Endometrium (tissue), 2 donors: ENCODE measurements at regions not wholly inside any gene's neighbourhood (a gene's known extent, or its start where the extent isn't known, plus 50 kb on each side); places are given as distances from the start of the nearest gene placed in this dataset.

Source experiments
- FAIRE-seq: peaks from 2 replicates; lab custom pipeline; 2012; peaks lifted over from hg19 to GRCh38; lab: Jason Lieb, UNC
- donor health status: control.
- donor health status: control.

GRCh38 chr3:64311424-64312061 lies 86.3 kb upstream of the PRICKLE2 start:
- no peak for FAIRE-seq

DNA sequence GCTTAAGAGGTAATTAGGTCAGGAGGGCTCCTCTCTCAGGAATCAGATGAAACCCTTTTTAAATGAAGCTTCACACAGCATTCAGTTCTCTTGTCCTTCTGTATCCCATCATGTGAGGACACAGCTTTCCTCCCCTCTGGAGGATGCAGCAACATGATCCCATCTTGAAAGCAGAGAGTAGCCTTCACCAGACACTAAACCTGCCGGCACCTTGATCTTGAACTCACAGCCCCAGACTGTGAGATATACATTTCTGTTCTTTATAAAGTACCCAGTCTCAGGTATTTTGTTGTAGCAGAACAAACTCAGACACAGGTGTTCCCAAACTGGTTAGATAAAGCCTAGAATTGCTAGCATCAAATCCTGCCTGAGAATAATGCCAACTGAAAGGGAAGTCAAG lies 83.7 kb upstream of the PRICKLE2 start:
- no peak for FAIRE-seq

DNA sequence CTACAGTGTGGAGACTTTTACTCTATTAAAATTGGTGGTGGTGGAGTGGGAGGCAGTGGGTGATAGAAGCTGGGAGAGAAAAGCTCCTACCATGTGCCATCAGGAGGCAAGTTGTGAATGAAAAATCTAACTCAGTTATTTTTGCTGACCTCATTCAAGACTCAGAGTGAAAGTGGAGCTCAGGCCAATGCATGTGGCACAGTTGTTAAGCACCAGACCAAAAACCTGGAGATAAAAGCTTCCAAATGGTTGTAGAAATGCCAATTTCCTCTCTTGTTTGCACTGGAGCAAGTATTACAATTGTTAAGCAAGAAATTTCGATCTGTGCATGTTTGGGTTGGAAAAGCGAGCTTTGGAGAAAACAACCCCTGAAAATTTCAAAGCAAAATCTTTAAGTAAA lies 81.5 kb upstream of the PRICKLE2 start:
- FAIRE-seq: no peak

- no peak for FAIRE-seq
Measured at GRCh38 chr3:64305731-64306130, 80.5 kb upstream of the PRICKLE2 start.

- FAIRE-seq: no peak
Measured at GRCh38 chr3:64304828-64305410, 79.7 kb upstream of the PRICKLE2 start.

- FAIRE-seq: no peak
Measured at GRCh38 chr3:64303881-64304280, 78.6 kb upstream of the PRICKLE2 start.

DNA sequence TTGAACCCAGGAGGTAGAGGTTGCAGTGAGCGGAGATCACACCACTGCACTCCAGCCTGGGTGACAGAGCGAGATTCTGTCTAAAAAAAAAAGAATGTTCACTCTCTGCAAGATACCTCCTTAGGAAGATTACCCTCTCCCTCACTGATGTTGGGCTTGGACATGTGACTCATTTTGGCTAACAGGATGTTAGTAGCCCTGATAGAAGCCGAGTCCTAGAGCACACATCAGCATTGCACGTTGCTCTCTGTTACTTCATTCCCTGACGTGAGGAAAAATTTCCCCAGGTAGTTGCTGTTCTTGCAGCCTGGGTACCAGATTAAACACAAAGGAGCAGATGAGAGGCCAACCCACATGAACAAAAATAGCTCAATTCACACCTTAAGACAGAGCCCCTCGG lies 78.1 kb upstream of the PRICKLE2 start:
- FAIRE-seq: no peak

GRCh38 chr3:64301476-64301875 lies 76.2 kb upstream of the PRICKLE2 start:
- FAIRE-seq: no peak

GRCh38 chr3:64300790-64301423 lies 75.6 kb upstream of the PRICKLE2 start:
- no peak for FAIRE-seq

DNA sequence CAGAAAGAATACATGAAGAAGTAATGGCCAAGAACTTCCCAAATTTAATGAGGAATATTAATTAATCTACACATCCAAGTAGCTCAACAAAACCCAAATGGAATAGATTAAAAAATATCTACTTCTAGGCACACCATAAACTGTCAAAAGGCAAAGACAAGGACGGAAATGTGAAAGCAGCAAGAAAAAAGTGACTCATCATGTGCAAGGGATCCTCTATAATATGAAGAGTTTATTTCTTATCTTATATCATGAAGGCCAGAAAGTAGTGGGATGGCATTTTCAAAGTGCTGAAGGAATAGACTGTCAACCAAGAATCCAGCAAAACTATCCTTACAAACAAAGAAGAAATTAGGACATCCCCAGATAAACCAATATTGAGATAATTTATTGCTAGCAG lies 73.9 kb upstream of the PRICKLE2 start:
- no peak for FAIRE-seq

- no peak for FAIRE-seq
Measured at GRCh38 chr3:64297563-64297962, 72.3 kb upstream of the PRICKLE2 start.

DNA sequence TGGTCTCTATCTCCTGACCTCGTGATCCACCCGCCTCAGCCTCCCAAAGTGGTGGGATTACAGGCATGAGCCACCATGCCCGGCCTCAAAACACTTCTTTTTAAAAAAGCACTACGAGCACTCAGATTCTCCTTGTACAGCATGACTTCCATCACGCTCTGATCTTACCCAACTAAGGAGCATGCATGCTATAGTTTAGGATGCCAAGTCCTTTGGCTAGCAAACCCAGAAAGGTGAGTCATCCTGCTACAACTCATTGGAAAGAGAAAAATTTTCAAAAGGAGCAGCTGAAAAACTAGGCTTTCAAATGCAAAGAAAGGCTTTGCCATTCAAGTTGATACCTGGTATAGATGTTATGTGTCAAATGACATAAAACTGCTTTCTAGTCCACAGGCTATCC lies 70.3 kb upstream of the PRICKLE2 start:
- no peak for FAIRE-seq

DNA sequence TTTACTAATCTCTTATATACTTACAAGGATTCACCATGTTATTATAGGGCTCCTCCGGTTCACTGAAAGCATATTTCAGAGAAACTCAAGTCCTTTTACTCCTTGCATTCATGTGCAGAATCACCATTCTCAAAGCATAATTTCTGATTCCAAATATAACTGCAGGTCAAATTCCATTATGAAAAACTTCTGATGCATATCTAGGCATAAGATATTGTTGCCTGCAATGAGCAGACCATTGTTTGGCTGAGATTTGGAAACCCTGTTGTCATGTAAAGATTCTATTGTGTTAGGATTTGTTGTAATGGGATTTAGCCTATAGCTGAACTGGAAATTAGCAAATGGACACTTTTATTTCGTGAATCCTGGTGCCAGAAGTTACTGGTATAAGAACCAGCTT lies 69.5 kb upstream of the PRICKLE2 start:
- no peak for FAIRE-seq

DNA sequence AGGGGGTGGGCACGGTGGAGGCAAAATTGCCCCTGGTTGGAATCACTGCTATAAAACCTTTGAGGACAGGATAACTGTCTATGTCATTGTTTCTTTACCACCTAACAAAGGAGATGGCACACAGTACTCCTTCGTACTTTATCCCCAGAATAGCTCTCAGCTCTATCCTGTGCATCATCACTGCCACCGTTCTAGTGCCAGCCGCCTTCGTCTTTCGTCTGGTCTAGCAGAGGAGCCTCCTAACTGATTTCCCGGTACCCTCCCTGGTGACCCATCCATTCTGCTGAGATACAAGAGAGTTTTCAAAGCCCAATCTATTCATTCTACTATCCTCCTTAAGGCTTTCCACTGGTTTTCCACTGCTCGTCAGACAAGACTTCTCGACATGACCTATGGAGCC lies 67.9 kb upstream of the PRICKLE2 start:
- FAIRE-seq: no peak

DNA sequence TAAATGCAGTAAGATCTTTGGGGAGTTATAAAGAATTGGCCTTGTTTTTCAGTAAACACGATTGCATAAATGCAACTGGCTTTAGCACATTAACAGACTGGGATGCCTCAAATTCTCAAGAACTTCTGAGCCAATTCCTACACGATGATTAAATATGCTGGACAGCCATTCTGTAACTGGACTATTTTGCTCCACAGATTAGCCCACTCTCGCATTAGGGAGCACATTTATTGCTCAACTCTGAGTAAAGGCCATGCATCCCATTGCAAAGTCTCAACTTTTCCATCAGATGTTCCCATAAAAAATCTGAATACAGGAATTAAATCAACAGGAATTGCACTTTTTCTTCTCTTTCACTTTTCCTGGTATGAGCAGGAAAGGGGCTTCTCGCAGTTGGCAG lies 66.7 kb upstream of the PRICKLE2 start:
- no peak for FAIRE-seq

- no peak for FAIRE-seq
Measured at GRCh38 chr3:64291345-64291744, 66.1 kb upstream of the PRICKLE2 start.

GRCh38 chr3:64290864-64291263 lies 65.6 kb upstream of the PRICKLE2 start:
- FAIRE-seq: no peak

GRCh38 chr3:64290161-64290560 lies 64.9 kb upstream of the PRICKLE2 start:
- peak; percentile 98 for FAIRE-seq

DNA sequence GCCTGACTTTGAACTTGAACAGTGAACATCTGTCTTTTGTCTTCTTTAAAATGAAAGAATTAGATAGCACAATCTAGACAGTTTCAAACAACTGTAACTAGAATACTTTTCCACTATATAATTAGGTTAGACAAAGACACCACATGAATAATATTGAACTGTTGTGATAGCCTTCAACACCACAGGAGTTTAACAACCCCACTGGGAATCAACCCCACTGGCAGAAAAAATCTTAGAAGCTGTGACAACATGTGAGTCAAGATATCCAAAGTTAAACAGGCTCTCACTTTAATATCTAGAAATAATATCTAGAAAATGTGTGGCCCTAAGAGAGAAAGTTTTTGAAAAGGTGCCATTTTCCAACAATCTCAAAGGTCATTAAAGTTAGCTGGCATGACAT lies 64.4 kb upstream of the PRICKLE2 start:
- no peak for FAIRE-seq

DNA sequence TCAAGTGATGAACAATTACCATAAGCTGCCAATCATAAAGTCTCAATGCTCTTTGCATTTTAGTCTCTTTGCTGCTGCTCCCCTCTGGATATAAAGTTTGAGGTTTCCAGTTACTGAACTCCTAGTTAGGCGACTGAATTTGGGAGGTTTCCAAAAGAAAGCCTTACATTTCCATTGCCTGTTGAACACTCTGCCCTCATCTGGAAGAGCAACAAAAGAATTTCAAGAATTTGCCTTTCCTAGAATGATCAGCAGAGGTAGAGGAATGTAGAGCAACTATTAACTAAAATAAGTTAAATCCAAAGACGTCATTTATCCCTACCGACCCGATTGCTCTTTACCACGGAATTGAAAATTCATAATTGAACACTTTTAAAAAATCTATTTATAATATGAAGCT lies 53.4 kb upstream of the PRICKLE2 start:
- FAIRE-seq: no peak

DNA sequence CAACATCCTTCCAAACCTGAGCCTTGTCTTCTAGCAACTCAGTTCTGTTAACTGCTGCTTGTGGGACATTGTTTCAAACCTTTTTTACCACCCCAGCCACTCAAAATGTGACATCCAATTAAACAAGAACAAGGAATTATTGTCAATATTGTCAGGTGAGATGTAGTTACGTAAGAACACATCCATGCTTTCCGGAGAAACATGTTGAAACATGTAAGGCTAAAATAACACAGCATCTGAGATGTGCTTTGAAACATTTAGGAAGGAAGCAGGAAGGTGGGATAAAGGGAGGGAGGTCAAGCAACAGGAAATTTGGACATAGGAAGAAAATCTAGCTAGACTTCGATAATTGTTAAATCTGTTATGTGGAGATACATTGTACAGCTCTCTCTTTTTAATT lies 50.9 kb upstream of the PRICKLE2 start:
- no peak for FAIRE-seq
